CD4-positive, alpha-beta T cell treated with Interleukin-1 beta for 1 hour (primary cell): ENCODE measurements at regions not wholly inside any gene's neighbourhood (a gene's known extent, or its start where the extent isn't known, plus 50 kb on each side); places are given as distances from the start of the nearest gene placed in this dataset.

Source experiments
- DNase-seq, 2 donors: peaks; one replicate each; pipeline ENCODE4 v3.0.0-alpha.2; 2020 to 2022

DNA sequence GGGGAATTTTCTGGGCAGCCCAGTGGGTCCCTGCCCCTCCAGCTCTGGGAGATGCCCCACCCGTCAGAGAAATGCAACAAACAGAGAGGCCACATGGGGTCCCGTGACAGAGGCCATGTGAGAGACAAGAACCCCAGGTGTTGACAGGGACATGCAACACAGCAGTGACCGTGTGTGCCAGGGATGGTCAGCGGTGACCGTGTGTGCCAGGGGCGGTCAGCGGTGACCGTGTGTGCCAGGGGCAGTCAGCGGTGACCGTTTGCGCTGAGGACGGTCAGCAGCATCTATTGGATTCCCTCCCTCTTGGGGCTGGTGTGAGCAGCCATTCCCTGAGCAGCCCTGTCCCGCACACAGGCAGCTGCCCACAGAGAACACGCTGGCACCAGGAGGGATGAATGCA is 146.6 kb upstream of the OTOS start:
- no peak for DNase-seq

DNA sequence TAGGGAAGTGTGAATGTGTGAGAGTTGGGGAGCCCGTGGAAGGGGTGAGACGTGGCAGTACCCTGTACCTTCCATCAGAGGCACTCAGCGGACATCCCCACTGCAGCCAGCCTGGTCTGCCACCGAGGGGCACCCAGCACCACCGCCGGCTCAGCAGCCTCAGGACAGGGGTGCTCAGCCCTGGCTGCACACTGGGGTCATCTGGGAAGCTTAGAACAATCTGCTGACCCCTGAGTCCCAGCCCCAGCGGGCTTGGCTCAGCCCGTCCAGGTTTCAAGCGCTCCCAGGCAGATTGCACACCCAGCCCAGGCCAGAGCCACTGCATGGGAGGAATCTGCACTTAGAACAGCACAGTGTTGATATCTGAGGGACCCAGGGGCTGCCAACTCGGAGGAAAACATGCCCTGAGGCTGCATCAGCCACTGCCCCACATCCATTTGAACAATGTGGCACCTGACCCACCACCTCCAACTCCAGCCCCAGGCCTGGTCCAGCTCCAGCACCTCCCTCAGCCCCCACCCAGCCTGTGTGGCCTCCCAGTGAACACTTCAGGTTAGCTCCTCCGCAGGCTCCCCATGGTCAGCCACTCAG is 147.1 kb upstream of the OTOS start:
- DNase-seq, result no peak

DNA sequence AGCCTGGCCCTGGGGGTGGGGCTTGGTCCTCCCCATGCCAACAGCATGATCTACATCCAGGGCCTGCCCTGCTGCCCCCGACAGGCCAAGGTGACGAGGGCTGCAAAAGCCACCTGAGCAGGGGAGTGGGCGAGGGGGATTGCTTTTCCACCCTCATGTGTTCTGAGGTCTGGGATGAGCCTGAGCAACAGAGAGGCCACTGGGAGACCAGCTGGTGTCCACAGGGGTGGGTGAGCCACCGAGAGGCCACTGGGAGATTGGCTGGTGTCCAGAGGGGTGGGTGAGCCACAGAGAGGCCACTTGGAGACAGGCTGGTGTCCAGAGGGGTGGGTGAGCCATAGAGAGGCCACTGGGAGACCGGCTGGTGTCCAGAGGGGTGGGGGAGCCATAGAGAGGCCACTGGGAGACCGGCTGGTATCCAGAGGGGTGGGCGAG is 147.4 kb upstream of the GPC1 start:
- DNase-seq, result no peak

DNA sequence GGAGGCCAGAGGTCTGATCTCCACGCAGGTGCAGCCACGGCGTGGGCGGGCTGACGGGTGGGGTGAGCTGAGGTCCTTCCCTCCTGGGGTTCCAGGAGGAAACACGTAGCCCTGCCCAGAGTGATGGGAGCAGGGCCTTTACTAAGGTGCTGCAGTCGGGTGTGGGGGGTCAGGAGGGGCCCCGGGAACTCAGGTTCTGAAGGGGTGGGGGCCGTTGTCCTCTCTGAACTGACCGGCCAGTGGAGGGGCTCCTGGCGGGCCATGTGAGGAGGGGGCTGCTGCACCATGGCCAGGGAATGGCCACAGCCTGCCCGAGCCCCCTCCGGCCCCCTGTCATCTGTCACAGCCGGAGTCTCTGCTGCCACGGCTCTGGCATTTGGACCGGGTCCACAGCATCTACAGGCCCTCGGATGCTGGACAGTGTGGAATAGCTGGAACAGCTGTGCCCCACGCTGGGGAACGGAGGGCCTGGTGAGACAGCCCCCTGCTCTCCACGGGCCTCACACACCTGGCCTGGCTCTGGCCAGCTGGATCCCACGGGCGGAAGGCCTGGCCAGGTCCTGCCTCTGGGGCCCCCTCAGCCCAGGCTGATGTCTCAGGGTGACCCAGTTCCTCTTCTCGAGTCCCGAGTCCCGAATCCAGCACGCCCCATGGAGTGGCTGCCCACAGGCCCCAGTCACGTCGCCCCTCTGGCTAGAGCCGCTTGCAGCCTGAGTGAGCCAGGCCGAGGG is 145.6 kb upstream of the GPC1 start:
- DNase-seq, result no peak

DNA sequence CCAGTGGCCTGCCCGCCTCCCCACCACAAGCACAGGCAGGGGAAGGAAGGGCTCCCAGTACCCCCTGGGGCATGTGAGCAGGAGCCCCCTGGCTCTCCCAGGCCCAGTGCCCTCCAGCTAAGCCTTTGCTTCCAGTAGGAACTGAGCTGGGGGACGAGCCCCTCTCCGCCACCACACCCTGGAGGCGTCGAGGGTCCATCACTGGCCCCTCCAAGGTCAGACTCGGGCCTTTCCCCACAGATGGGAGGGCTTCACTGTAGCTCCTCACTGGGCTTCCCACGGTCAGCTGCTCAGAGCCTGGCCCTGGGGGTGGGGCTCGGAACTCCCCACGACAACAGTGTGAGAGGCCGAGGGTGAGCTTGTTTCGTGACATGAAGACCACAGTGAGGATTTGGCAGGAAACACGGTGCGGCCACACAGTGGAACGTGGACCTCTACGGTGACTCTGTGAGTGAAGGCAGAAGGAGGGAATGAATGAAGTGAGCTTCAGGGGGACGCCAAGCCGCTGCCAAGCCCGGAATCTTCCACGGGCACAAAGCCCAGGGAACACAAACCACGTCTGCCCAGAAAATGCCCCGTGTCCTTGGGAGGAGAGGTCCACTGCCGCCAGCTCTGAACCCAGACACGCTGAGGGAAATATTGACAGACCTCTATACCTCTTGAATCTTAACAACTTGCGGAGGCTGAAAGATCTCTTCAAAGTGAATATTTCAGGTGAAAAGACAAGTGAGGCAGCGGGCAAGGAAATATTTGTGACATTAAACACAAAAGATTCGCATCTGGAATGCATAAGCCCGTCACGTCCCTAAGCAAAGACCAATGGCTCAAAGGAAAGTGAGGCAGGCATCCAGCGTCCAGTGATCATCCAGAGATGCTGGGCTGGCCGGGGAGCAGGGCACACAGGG is 144.8 kb upstream of the GPC1 start:
- DNase-seq, result no peak

DNA sequence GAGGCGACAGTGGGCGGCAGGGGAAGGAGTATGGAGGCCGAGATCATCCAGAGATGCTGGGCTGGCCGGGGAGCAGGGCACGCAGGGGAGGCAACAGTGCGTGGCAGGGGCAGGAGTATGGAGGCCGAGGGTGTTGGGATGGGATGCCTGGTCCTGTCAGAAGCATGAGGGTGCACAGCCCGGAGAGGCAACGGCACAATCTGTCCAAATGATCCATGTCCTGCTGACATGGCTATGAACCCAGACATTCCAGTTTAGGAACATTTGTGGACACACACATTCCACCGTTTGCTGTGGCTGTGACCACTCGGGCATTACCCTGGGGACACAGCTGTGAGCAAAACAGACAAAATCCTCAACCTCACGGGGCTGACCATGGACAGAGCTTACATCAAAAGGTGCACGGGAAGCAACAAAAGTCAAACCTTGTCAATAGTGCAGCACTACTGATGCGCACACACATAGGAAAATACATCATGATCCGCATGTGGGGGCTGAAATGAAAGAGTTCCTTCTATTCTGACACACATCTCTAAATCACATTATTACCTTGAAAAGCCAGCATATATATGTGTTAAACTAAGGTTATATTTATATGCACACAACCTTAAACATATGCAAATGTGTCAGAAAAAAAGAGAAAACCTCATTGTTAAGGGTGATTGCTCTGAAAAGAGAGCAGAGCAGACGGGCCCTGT is 144.0 kb upstream of the GPC1 start:
- no peak for DNase-seq

DNA sequence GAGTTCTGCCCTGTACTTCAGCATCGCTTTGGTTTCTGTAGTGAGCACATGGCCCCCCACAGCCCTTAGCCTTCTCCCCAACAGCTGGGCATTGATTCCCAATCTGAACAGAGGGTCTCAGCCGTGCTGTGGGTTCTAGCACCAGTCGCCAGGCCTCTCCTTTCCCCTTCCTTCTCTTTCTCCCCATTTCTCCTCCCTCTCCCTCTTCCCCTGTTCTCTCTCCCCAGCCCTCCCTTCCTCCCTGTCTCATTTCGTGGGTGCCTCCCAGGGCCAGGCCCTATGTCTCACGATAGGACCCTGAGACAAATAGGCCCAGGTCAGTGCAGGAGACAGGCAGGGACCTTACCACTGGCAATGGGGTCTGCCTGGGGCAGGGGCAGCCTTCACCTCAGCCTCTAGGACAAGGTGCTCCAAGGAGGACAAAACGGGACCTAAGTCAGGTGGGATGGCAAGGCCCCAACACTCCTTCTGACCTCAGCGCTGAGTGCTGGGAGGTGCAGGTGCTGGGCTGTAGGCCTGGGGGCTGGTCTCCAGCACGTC is 143.4 kb upstream of the GPC1 start:
- no peak for DNase-seq

DNA sequence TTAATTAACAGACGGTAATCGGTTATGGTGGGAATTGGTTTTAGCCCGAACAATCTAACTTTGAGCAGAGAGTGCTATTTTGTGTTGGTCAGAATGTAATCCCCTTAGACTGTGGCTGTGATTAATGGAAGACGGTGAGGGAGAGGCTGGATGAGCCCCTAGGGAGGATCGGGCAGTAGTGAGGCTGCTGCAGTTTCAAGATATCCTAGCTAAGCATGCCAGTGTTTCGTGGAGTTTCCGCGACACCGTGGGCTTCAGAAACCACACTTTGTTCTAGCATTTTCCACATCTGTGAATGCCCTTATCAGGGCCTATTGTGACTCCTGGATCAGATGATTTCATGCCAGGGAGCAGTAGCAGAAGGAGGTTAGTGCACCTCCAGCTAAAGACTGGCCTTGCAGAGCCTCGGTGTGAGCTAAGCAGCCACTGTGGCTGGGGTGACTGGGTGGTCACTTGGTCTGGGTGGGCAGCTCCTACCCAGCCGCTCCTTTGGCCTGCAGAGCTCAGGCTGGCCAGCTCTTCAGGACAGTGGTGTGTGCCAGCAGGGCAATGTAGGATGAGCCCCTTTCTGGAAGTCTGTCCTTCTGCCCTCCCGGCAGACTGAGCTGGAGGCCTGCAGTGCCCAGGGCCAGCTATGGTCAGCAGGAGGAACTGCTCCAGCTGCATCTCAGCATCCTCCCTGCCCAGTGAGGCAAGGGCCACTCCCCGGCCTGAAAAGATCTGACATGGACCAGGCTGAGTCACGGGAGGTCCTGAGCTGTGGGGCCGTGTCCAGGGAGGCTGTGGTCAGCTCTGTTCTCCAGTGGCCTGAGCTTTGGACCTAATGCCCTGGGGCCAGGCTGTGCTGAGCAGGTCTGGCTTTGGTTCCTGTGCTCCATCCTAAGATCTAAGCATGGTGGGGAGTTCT is 142.6 kb upstream of the GPC1 start:
- DNase-seq, result no peak

DNA sequence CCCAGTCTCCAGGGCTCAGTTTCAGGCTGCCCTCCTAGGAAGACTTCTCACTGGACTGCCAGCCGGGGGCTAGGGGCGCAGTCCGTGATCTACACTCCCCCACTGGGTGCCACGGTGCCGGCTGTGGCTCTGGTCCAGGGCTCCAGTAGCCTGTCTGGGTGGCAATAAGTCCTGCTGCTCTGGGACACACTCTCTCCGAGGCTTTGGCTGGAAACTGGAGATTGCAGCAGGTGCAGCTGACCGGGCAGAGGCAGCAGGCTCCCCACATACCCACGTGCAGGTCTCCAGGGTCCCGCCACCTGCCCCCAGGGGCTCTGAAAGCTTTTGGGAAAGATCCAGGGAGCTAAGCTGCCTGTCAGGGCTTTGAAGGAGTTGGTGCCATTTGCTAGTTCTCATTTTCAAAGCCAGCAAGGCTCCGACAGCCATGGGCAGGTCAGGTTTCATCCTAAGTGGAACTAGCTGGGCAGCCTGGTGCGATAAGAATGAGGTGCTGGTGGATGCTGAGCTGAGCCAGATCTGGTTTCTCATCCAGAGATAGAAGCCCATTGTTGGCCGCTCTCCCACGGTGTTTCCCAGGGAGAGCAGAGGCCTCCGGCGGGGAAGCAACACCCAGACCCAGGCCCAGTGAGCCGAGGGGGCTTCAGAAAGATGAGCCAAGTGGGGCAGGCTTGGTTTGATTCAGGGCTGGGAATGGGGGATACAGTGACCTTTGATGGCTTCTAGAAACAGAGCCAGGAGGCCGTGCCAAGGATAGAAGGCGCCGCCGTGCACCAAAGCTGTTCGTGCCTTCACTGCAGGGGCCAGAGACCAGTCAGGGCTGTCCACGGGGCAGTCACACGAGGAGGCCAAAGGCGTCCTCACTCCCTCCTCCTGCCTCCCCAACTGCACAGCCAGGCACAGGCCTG is 141.7 kb upstream of the GPC1 start:
- DNase-seq, result no peak

DNA sequence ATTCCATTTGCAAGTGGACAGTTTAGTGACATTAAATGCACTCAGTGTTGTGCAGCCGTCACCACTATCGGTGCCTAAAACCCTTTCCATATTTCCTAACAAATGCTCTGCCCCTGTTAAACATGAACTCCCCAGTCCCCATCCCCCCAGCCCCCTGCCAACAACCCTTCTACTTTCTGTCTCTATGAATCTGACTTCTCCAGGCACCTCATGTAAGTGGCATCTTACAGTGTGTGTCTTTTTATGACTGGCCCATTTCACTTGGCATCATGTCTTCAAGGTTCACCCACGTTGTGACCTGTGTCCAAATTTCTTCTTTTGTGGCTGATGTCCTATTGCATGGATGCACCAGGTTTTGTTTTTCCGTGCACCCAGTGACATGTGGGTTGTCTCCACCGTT is 140.9 kb upstream of the GPC1 start:
- no peak for DNase-seq

DNA sequence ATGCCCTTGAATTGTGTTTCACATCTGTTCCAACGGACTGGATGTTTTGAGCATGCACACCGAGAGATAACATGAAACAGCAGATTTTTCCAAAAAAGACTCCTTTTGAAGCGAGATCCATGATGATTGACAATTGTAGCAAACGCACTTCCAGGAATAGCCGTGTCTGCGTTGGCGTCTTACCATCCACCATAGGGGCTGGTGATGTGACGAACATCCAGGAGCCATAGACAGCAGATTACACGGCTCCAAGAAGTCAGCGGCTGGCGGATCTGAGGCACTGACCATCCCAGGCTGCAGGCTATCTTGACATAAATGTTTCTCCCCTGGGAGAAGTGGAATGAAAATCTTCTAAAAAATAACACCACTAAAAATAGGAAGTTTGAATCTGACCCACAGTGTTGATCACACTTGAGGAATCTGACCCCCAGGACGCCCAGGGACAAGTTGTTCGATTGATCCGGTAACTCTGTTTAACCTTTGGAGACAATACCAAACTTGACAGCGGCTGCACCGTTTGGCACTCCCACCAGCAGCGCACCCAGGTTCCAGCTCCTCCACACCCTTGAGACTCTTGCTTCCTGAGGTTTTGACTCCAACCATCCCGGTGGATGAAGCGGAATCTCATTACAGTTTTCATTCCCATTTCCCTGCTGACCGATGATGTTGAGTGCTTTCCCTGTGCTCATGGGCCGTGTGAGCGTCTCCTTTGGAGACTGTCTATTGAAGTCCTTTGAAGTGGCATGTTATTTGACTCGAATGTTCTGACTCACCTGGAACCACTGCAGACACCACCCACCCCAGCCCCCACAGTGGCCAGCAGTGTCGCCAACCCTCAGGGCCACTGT is 140.0 kb upstream of the GPC1 start:
- DNase-seq, result no peak

DNA sequence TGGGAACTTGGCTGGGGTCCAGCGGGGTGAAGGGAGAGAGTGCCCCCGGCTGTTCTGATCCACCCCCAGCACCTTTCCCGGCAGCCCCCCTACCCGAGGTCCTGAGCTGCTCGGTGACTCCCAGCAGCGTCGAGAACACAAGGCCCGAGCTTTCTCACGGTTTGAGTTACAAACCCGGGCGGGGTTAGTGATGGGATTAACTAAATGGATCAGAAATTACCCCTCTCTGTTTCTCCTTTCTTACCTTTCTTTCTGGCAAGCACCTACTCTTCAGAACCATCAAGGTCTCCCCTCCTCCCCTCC is 139.4 kb upstream of the GPC1 start:
- no peak for DNase-seq

DNA sequence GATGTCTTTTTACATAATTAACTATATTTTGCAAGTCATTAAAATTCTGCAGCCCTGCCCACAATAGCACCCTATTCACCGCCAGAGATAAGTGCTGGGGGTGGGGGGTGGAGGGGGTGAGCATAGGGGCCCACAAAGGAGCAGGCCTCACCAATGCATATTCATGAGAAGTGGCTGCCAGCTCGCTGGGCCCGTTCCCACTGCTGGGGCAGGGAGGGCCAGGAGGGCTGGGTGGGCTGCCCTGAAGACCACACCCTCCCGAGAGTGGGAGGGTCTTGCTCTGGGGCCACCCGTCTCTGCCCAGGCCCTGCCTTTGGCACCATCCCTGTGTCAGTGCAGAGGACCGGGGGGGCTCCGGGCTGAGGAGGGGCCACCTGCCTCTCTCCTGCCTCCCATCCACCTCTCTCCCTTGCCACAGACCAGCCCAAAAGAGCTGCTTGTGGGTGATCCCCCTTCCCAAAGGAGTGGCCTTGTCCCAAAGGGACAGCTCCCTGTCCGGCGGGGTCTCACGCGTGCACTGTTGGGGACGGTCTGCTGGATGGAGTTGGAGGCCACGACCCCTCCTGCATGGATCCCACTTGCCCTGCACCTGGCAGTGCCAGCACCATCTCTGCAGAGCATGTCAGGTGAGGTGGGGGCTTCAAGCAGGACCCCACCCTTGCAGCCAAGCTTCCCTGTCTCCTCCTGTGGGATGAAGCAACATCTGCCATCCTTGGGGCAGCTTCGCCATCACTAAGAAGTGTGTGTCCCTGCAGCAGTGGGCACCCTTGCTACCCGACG is 138.8 kb upstream of the GPC1 start:
- no peak for DNase-seq

DNA sequence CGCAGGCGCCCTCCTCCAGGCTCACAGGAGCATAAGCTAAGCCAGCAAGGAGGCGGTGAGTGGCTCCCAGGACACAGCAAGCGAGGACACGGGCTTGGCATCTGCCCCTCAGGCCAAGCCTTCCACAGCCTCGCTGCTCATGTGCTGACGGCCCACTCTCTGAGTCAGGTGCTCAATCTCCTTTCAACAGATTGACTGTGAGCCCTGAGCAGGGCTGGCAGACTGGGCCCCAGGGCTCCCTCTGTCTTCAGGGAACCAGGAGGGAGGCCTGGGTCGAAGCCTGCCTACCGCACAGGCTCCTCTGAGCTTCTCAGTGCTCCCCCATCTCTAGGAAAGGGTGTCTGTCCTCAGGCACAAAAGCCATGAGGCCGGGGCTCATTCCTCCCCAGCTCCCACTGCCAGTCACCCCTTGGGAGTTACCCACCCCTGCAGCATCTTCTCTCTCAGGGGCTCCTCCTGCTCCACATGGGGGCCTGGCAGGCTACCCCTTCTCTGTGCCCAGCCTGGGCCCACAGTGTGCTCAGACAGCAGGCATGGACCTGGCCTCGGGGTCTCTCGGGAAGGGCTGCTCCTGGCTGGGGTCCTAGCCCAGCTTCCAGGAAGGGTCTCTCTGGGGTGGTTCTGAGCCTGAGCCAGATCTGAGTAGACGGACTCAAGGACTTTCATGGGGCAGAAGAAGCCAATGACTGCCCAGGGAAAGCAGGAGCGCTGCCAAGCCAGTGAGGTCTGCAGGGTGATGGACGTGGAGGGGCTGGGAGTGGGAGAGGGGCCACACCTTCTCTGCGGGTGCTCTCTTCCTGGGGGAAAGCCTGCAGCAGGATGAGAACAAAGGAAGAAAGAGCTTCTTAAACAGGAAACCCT is 138.0 kb upstream of the GPC1 start:
- DNase-seq, result no peak

DNA sequence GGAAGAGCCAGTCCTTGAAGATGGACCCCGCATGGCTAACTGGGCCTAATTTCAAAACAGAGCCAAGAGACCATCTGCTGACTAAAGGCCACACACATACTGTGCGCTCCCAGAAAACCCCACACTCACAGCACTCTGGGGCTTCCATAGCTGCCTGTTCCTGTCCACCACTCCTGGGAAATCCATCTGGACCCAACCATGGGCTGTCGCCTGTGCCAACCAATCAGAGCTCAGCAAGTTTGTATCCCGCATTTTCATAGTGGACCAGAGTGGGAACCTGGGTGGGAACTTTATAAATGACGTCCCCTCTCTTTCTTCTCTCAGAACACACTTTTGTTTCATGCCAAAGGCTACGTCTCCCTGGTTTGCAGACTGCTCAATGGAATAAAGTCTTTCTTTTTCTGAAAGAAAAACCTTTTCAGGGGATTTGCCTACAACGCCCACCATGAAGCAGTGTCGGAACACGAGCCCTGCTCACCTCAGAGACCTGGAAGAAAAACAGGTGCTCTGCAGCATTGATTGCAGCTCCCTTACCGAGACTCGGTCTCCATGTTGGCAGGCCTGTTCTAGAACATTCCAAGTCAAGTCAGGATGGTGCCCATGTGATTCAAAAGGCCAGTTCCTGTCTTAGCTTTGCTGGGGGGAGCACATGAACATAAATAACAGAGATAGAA is 137.2 kb upstream of the GPC1 start:
- DNase-seq, result no peak

DNA sequence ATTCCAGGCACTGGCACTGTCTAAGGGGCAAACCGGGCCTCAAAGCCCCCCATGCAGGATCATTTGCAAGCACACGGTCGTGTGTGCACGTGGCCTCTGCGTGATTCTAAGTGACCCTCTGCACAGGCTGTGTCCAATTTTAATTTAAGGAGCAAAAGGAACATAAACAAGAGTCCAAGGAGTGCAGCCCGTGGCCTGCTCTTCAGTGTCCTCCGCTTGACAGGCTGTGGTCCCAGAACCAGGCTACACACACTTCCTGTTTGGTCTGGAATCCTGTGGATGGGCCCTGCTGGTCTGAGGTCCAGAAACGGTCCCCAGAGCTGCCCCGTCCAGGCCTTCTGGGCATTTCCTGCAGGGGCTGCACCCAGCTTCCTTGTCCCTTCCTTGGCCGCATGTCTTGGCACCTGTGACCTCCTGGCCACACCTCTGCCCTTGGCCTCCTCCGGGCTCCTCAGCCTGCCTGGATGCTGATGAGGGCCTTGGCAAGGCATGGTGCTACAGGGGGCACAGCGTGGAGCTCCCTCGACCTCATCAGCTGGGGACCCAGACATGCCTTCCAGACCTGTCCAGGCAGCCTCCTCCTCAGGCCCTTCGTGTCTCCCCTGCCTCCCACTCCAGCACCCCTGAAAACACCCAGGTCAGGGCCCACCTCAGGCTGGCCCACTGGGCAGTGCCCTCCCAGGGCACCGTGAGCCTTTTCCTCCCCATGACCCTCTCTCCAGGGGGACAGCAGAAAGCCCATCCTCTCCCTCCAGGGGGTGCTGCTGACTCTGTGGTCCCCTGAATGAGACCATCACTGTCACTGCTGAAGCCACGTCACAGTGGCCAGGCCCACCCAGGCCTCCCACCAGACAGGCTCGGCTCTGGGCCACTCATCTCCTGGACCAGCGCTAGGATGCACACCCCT is 136.4 kb upstream of the GPC1 start:
- DNase-seq, result no peak

DNA sequence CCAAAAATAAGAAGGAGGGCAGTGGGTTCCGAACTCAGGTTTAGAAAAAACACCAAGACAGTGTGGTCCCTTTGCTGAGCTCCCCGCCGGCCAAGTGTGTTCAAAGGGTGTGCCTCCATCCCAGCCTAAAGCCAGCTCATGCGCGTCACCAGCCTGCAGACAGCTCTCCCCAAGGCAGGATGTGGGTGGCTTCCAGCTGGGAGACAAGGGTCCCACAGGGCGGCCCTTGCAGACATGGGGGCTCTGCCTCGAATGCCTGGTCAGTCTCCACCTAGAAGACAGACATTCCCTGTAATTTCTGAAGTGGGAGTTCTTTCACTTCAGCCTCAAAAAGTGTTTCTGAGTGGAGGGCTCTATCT is 135.8 kb upstream of the GPC1 start:
- DNase-seq, result no peak
